Right hindlimb (tissue), 1 donor: ENCODE measurements at regions not wholly inside any gene's neighbourhood (a gene's known extent, or its start where the extent isn't known, plus 50 kb on each side); places are given as distances from the start of the nearest gene placed in this dataset.
"Not testable (repeated sequence)": the region's sequence is repeated elsewhere in the genome, so short reads cannot be mapped to it uniquely, and the experiment has no call there.

Experiments
- DNase-seq: peaks from one replicate; pipeline ENCODE4 v3.0.0-alpha.2; 2018

GRCh38 chr5:112472614-112473013 is 53.5 kb upstream of the EPB41L4A start:
- no peak for DNase-seq

DNA sequence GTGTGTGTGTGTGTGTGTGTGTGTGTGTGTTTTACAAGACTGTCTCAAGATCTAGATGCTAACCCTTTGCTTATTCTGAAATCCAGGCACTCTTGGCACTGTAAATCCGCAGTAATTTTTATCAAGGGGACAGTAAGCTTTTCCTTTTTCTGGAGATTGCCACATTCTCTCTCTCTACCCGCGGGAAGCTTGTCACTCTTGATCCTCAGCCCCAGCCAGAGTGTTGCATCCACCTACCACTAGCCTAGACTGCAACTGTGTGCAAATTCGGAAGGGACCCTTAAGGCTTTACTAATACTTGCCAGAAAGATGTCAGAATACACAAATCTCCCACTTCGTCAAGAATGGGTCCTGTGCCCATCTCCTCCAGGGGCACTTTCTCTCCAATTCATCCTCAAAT is 54.9 kb upstream of the EPB41L4A start:
- DNase-seq, result no peak

DNA sequence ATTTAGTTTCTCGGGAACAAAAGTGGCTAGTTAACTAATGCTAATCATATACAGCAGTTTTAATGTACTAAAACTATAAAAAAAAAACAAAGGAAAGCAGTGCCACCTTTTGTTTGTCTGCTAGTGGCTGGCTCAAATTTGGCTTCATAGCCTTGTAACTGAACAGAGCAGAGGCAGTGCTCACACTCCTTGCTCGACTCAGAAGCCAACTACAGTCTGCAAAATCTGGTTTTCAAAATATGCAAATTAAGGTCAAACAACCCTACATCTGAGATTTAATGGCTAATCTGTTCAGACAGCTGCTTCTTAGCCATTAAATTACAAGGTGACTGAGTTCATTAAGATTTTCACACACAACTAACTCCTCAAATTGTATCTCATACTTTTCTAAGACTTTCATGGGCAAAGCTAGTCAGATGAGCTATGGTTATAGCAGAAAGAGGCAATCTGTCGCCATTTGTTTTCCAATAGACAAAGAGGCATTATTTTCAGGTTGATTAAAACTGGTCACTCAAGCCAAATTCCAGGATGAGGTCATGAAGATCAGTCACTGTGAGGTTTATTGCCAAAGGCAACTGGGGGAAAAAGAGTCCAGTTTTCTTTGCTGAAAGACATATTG is 56.8 kb upstream of the EPB41L4A start:
- DNase-seq, result no peak

GRCh38 chr5:112479418-112479817 is 60.3 kb upstream of the EPB41L4A start:
- no peak for DNase-seq

DNA sequence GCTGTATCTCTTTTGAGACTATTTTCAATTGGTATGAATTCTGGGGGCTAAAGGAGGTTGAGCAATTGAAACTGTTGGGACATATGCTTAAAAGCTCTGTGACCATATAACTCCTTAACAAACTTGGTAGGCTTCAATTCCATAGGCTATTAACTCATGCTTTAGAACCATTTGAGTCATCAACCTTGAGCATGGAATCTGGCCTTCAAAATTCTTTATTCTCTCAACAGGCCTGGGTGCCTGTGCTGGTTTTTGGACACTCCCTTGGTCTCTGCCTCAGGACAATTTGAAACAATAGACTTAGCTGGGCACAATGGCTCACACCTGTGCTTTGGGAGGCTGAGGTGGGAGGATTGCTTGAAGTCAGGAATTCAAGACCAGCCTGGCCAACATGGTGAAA is 61.4 kb upstream of the EPB41L4A start:
- no peak for DNase-seq

DNA sequence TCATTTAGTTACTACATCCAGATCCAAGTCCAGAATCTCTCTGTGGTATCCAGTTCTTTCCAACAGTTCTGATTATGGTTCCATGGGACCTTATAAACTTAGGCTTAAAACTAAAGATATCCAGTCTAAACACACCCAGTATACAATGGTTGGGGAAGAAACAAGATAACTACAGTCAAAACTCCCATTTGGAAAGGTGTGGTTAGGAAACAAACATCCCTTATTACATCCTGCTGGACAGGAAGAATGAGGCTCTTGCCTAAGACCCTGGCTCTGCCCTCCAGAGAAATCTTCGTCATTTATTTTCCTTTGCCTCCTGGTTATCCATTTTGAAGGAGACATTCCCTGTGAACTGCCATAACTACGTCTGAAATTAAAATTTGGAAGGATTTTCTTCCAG is 64.6 kb upstream of the EPB41L4A start:
- DNase-seq, result no peak

GRCh38 chr5:112485934-112486355 is 66.9 kb upstream of the EPB41L4A start:
- no peak for DNase-seq

GRCh38 chr5:112491257-112491656 is 72.2 kb upstream of the EPB41L4A start:
- no peak for DNase-seq

DNA sequence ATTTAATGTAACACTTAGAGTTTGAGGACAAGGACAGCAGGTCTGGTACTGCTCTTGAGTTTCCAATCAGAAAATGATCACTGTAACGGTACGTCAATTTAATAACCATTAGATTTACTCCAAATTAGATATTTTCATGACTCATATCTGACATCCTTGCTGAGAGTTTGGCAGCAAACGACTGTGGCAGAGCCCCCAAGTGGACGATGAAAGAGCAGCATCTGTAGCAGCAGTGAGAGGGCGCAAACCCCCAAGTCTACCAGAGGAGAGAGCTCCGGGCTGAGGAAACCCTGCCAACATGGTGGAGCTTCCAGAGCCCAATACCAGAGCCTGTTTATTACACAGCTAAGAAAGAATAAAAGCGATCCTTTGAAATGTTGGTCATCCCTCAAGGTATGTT is 73.2 kb upstream of the EPB41L4A start:
- DNase-seq, result peak; percentile 31

- DNase-seq, result not testable (repeated sequence)
These were observed 84.8 kb upstream of the EPB41L4A start for GRCh38 chr5:112503749-112504501.

GRCh38 chr5:112509097-112509496 is 90.0 kb upstream of the EPB41L4A start:
- DNase-seq, result not testable (repeated sequence)

DNA sequence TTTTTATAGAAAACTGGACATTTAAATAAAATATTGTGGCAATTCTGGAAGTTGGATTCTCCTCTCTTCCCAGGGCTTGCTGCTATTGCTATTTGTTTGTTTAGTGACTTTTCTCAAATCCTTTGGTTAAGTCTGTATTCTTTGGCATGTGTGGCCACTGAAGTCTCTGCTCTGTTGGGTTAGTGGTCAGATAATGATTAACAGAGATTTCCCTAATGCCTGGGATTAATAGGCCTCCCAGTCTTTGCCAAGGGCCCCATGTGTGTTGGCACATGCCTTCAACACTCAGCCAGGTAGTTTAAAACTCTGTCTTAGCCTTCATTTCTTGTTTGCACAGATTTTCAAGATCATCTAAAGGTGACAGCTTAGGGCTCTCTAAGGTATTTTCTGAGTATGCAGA is 92.8 kb upstream of the EPB41L4A start:
- DNase-seq, result no peak

GRCh38 chr5:112512901-112513300 is 93.8 kb upstream of the EPB41L4A start:
- DNase-seq, result no peak

DNA sequence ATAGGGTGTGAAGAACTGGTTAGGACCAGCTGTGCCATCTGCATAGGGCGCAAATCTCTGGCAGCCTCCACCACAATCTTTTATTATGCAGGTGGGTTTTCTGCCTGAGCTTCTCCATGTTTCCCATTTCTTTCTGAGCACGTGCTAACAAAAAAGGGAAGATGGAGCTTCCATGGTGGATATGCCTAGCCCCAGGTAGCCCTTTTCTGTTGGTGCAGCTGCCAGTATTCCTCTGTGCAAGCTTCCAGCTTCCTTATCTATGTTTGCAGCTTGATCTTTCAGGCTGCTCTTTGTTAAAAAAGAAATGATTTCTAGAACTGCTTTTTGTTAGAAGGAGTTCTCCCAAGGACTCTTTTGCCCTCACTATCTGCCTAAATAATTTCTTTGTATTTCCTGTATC is 95.0 kb upstream of the EPB41L4A start:
- DNase-seq, result no peak

- DNase-seq, result not testable (repeated sequence)
These were observed 101.4 kb upstream of the EPB41L4A start for GRCh38 chr5:112520474-112520873.

DNA sequence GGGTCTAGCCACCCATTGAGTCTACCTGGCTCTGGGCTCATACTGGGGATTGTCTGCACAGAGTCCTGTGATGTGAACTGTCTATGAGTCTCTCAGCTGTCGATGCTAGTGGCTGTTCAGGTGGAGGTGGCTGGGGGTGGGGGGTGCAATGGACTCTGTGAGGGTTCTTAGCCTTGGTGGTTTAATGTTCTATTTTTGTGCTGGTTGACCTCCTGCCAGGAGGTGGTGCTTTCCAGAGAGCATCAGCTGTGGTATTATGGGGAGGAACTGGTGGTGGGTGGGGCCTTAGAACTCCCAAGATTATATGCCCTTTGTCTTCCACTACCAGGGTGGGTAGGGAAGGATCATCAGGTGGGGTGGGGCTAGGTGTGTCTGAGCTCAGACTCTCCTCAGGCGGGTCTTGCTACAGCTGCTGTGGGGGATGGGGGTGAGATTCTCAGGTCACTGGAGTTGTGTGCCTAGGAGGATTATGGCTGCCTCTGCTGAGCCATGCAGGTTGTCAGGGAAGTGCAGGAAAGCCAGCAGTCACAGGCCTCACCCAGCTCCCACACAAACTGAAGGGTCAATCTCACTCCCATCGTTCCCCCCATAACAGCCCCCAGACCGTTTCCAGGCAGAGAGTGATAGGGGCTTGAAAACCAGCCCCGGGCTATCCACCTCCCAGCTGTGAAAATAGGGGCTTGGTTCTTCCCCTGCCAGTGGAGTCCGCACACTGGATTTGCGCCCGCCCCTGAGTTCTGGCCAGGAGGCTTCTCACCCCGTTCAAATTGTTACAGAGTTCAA is 104.0 kb upstream of the EPB41L4A start:
- not testable (repeated sequence) for DNase-seq

DNA sequence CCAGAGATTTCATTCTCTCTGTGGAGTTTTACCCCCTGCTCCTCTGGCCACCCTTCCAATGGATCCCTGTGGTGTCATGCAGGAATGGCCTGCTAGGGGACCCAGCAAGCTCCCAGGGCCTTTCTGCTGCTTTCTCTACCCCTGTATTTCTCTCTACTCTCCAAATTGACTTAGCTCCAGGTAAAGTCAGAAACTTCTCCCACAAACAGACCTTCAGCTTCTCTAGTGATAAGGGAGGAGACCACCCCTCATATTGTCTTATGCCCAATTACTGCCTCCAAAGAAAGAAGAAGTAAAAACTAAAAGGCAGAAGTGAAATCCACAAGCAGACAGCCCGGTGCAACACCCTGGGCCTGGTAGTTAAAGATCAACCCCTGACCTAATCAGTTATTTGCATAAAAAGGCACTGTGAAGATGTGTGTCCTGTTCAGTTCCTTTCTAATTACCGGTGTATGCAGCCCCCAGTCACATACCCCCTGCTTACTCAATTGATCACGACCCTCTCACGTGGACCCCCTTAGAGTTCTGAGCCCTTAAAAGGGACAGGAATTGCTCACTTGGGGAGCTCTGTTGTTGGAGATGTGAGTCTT is 104.7 kb upstream of the EPB41L4A start:
- DNase-seq, result not testable (repeated sequence)

DNA sequence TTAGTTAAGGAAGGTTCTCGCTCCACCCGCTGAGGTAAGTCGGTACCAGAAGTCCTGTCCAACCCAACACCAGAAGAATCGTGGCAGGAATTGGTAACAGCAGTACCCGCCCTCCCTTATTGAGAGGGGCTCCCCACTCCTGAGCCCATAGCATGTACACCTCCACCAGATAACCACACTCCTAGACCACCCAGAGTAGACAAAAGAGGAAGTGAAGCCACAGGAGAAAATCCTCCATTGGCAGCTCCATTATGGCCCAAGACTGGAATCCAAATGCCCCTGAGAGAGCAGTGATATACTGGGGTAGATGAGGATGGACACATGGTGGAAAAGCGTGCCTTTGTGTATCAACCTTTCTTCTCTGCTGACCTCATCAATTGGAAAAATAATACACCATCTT is 106.1 kb upstream of the EPB41L4A start:
- DNase-seq, result no peak

DNA sequence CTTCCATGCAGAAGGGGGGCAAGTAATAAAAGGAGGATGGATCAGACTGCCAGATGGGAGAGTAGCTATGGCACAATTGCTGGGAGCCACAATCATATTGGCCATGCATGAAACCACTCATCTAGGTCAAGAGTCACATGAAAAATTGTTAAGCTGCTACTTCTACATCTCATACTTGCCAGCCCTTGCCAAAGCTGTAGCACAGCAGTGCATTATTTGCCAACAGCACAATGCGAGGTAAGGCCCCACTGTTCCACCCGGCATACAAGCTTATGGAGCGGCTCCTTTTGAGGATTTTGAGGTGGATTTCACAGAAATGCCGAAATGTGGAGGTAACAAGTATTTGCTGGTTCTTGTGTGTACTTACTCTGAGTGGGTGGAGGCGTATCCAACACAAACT is 109.9 kb upstream of the EPB41L4A start:
- no peak for DNase-seq

GRCh38 chr5:112529525-112529924 is 110.4 kb upstream of the EPB41L4A start:
- no peak for DNase-seq

DNA sequence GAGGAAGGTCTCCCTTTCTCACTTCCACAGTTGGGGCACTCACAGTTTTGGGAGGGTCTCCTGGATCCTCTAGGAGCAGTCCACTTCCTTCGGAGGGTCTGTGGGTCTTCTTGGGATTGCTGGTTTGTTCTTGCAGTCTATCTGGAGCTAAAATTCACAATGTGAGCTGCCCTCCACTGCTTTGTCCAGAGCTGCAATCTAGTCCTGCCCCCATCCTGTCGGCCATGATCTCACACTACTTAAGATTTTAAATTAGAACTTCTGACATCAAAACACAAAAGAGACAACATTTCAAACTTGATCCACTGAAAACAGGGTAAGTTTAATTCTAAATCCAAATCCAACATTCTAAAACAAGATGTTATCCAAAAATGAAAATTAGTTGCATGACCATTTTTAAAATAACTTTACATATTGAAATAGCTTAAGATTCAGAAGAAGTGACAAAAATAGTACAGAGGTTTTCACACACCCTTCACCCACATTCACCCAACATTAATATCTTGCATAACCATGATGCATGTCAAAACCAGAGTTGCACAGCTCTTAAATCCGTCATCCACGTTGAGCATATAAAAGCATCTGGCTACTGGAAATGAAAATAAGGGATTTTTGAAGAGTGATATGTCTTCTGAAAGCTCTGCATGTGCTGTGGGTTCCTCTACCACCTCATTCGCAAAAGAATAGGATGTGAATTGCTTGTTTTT is 113.7 kb upstream of the EPB41L4A start:
- DNase-seq, result no peak

DNA sequence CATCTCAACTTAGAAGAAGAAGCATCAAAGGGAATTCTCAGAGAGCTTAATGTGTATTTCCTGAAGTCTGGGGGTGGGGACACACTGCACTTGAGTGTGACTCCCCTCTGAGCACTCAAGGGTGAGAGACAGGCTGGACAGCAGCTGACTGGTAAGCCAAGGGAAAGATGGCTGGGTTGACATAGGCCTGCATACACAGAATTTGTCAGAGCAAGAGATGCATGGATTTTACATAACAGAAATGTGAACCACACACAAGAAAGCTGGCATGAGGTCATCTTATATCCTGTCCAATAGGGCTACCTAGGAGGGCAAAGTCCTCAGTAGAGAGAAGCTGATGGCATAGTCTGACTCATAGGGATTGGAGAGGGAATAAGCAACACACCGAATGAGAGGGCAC is 114.3 kb upstream of the EPB41L4A start:
- no peak for DNase-seq

DNA sequence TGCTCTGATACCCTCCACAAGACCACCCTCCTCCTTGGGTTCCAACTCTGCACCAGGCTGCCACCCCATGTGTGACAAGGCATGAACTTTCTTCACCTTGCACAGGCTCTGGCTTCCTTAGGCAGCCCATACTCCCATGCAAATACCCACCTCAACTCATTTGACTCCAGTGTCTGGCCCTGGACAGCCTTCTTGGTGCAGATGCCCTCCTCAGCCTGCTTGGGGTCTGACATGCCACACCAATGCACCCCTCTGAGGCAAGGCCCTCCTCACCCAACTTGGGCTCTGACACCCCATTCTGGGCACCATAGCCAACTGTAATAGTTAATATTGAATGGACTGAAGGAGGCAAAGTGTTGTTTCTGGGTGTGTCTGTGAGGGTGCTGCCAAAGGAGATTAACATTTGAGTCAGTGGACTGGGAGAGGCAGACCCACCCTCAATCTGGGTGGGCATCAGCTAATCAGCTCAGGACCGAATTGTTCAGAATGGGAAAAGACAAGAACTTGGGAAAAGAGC is 115.0 kb upstream of the EPB41L4A start:
- DNase-seq, result no peak
